ENCODE measurements at regions not wholly inside any gene's neighbourhood (a gene's known extent, or its start where the extent isn't known, plus 50 kb on each side); places are given as distances from the start of the nearest gene placed in this dataset.

GRCh38 chr6:48813836-48814235 lies 649.2 kb downstream of the MMUT start:
- TF ChIP-seq, protein P1, sequence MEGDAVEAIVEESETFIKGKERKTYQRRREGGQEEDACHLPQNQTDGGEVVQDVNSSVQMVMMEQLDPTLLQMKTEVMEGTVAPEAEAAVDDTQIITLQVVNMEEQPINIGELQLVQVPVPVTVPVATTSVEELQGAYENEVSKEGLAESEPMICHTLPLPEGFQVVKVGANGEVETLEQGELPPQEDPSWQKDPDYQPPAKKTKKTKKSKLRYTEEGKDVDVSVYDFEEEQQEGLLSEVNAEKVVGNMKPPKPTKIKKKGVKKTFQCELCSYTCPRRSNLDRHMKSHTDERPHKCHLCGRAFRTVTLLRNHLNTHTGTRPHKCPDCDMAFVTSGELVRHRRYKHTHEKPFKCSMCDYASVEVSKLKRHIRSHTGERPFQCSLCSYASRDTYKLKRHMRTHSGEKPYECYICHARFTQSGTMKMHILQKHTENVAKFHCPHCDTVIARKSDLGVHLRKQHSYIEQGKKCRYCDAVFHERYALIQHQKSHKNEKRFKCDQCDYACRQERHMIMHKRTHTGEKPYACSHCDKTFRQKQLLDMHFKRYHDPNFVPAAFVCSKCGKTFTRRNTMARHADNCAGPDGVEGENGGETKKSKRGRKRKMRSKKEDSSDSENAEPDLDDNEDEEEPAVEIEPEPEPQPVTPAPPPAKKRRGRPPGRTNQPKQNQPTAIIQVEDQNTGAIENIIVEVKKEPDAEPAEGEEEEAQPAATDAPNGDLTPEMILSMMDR (IDR thresholded peaks at IDR 0.05): no peak
- TF ChIP-seq POLR2A (IDR thresholded peaks at IDR 0.05) (no peak), POLR2AphosphoS5 (IDR thresholded peaks at IDR 0.05) (no peak)
